H9 (cell line): ENCODE measurements at regions not wholly inside any gene's neighbourhood (a gene's known extent, or its start where the extent isn't known, plus 50 kb on each side); places are given as distances from the start of the nearest gene placed in this dataset.

ENCODE experiments used
- DNase-seq: peaks from one replicate; pipeline ENCODE4 v3.0.0-alpha.2; 2017
- H2AFZ ChIP-seq: one replicate; pipeline ENCODE4 v1.6.1; 2013; ENCODE audit warnings: mild to moderate bottlenecking, low read length, control low read depth, moderate library complexity
- H2AK5ac ChIP-seq: 2 replicates; pipeline ENCODE4 v1.6.1; 2013; ENCODE audit warnings: low read length, control low read depth, mixed read lengths; ENCODE audit not compliant: insufficient read length
- H2BK120ac ChIP-seq: one replicate; pipeline ENCODE4 v1.6.1; 2013; ENCODE audit warnings: low read depth, mild to moderate bottlenecking, low read length, control low read depth, inconsistent platforms; ENCODE audit not compliant: poor library complexity, severe bottlenecking
- H2BK12ac ChIP-seq: 2 replicates; pipeline ENCODE4 v1.6.1; 2013; ENCODE audit warnings: low read length, control low read depth, mixed read lengths, low read depth; ENCODE audit not compliant: insufficient read length
- H2BK15ac ChIP-seq: 2 replicates; pipeline ENCODE4 v1.6.1; 2013; ENCODE audit warnings: low read depth, low read length, control low read depth
- H2BK20ac ChIP-seq: one replicate; pipeline ENCODE4 v1.6.1; 2013; ENCODE audit warnings: low read depth, mild to moderate bottlenecking, low read length, control low read depth, inconsistent platforms; ENCODE audit not compliant: poor library complexity, severe bottlenecking
- H2BK5ac ChIP-seq: 2 replicates; pipeline ENCODE4 v1.6.1; 2013; ENCODE audit warnings: low read length, control low read depth, mixed read lengths; ENCODE audit not compliant: insufficient read length
- H3K14ac ChIP-seq: 2 replicates; pipeline ENCODE4 v1.6.1; 2013; ENCODE audit warnings: low read length, control low read depth; ENCODE audit not compliant: insufficient read depth
- H3K18ac ChIP-seq: 2 replicates; pipeline ENCODE4 v1.6.1; 2013; ENCODE audit warnings: low read depth, mild to moderate bottlenecking, mixed read lengths, low read length, control low read depth; ENCODE audit not compliant: insufficient read length
- H3K23ac ChIP-seq: 2 replicates; pipeline ENCODE4 v1.6.1; 2013; ENCODE audit warnings: low read length, control low read depth, mixed read lengths, low read depth; ENCODE audit not compliant: insufficient read length
- H3K23me2 ChIP-seq: 2 replicates; pipeline ENCODE4 v1.6.1; 2013; ENCODE audit warnings: low read depth, mild to moderate bottlenecking, mixed read lengths, low read length, control low read depth; ENCODE audit not compliant: insufficient read length, poor library complexity, severe bottlenecking
- H3K27ac ChIP-seq: 2 replicates; pipeline ENCODE4 v1.5.1; 2013; ENCODE audit warnings: low read length, control low read depth, mixed read lengths, low read depth; ENCODE audit not compliant: insufficient read length
- H3K27me3 ChIP-seq: 2 replicates; pipeline ENCODE4 v1.6.1; 2013; ENCODE audit warnings: low read length, control low read depth, inconsistent platforms; ENCODE audit not compliant: insufficient read depth
- H3K4ac ChIP-seq: 2 replicates; pipeline ENCODE4 v1.6.1; 2013; ENCODE audit warnings: low read depth, mild to moderate bottlenecking, control low read depth, inconsistent platforms, low read length, moderate library complexity
- H3K4me1 ChIP-seq: 2 replicates; pipeline ENCODE4 v1.6.1; 2013; ENCODE audit warnings: low read length, control low read depth, inconsistent platforms; ENCODE audit not compliant: insufficient read depth
- H3K4me2 ChIP-seq: 2 replicates; pipeline ENCODE4 v1.6.1; 2013; ENCODE audit warnings: low read length, control low read depth, mixed read lengths; ENCODE audit not compliant: insufficient read length, insufficient read depth
- H3K56ac ChIP-seq: 2 replicates; pipeline ENCODE4 v1.6.1; 2013; ENCODE audit warnings: low read depth, mild to moderate bottlenecking, mixed read lengths, low read length, control low read depth; ENCODE audit not compliant: insufficient read length
- H3K79me1 ChIP-seq: 2 replicates; pipeline ENCODE4 v1.6.1; 2013; ENCODE audit warnings: low read depth, mild to moderate bottlenecking, moderate library complexity, low read length, control low read depth, inconsistent platforms; ENCODE audit not compliant: insufficient read depth, poor library complexity, severe bottlenecking
- H3K79me2 ChIP-seq: 2 replicates; pipeline ENCODE4 v1.6.1; 2013; ENCODE audit warnings: low read length, control low read depth, inconsistent platforms; ENCODE audit not compliant: insufficient read depth
- H3K9ac ChIP-seq: 2 replicates; pipeline ENCODE4 v1.6.1; 2013; ENCODE audit warnings: low read length, control low read depth, mixed read lengths; ENCODE audit not compliant: insufficient read length; ENCODE audit errors: extremely low read depth
- H3K9me3 ChIP-seq: one replicate; pipeline ENCODE4 v1.6.1; 2013; ENCODE audit warnings: low read depth, low read length, inconsistent platforms; ENCODE audit not compliant: control insufficient read depth
- H3T11ph ChIP-seq: one replicate; pipeline ENCODE4 v1.6.1; 2013; ENCODE audit warnings: mild to moderate bottlenecking, low read length, control low read depth, inconsistent platforms
- H4K20me1 ChIP-seq: one replicate; pipeline ENCODE4 v1.6.1; 2013; ENCODE audit not compliant: control insufficient read depth, insufficient read length, insufficient read depth
- H4K5ac ChIP-seq: 2 replicates; pipeline ENCODE4 v1.6.1; 2013; ENCODE audit warnings: low read depth, mild to moderate bottlenecking, mixed read lengths, low read length, control low read depth; ENCODE audit not compliant: insufficient read length
- H4K8ac ChIP-seq: replicated peaks from 2 replicates; pipeline ENCODE4 v1.6.1; 2013; ENCODE audit warnings: low read length, control low read depth, mixed read lengths, low read depth; ENCODE audit not compliant: insufficient read length
- H4K91ac ChIP-seq: 2 replicates; pipeline ENCODE4 v1.6.1; 2013; ENCODE audit warnings: low read depth, mild to moderate bottlenecking, moderate library complexity, mixed read lengths, low read length, control low read depth; ENCODE audit not compliant: insufficient read length
- H3K27ac Mint-ChIP-seq, 3 experiments: 2 replicates in 2 of 3; 3 replicates in 1 of 3; pipeline ENCODE4 v1.8.0; 2020 to 2021; ENCODE audit warnings: mixed read lengths in 3 of 3, mild to moderate bottlenecking in 1 of 3, moderate library complexity in 1 of 3
- H3K27me3 Mint-ChIP-seq: 2 replicates; pipeline ENCODE4 v1.8.0; 2021; ENCODE audit warnings: low read depth, mild to moderate bottlenecking, moderate library complexity, mixed read lengths
- H3K36me3 Mint-ChIP-seq, 3 experiments: 2 replicates in 2 of 3; 3 replicates in 1 of 3; pipeline ENCODE4 v1.8.0; 2020 to 2021; ENCODE audit warnings: low read depth in 3 of 3, mixed read lengths in 3 of 3; ENCODE audit not compliant: insufficient read depth in 1 of 3
- H3K4me1 Mint-ChIP-seq, 2 experiments: 2 replicates each; pipeline ENCODE4 v1.8.0; 2020; ENCODE audit warnings: mixed read lengths in 2 of 2
- H3K4me3 Mint-ChIP-seq, 2 experiments: 2 replicates in 1 of 2; 3 replicates in 1 of 2; pipeline ENCODE4 v1.8.0; 2020 to 2021; ENCODE audit warnings: mild to moderate bottlenecking in 2 of 2, mixed read lengths in 2 of 2, moderate library complexity in 1 of 2
- H3K9me3 Mint-ChIP-seq, 2 experiments: 2 replicates in 1 of 2; 3 replicates in 1 of 2; pipeline ENCODE4 v1.8.0; 2020; ENCODE audit warnings: mild to moderate bottlenecking in 2 of 2, mixed read lengths in 2 of 2, moderate library complexity in 1 of 2
- WGBS: extraction: QIAGEN DNeasy Blood & Tissue Kit; methylation state at CpG from one replicate; pipeline ENCODE4 v1.1.7; 2013; ENCODE audit warnings: missing lambda C conversion rate, low lambda C conversion rate, mixed read lengths; ENCODE audit not compliant: insufficient read length; ENCODE audit errors: extremely low coverage; 5-methylcytosine and 5-hydroxymethylcytosine counted together
- TF ChIP-seq, protein P1 (sequence below): fragments of 200-600 bp; sonication (generic); conservative IDR thresholded peaks from 3 replicates; pipeline ENCODE4 v1.8.0; 2021; ENCODE audit warnings: antibody characterized with exemption, mild to moderate bottlenecking

DNA sequence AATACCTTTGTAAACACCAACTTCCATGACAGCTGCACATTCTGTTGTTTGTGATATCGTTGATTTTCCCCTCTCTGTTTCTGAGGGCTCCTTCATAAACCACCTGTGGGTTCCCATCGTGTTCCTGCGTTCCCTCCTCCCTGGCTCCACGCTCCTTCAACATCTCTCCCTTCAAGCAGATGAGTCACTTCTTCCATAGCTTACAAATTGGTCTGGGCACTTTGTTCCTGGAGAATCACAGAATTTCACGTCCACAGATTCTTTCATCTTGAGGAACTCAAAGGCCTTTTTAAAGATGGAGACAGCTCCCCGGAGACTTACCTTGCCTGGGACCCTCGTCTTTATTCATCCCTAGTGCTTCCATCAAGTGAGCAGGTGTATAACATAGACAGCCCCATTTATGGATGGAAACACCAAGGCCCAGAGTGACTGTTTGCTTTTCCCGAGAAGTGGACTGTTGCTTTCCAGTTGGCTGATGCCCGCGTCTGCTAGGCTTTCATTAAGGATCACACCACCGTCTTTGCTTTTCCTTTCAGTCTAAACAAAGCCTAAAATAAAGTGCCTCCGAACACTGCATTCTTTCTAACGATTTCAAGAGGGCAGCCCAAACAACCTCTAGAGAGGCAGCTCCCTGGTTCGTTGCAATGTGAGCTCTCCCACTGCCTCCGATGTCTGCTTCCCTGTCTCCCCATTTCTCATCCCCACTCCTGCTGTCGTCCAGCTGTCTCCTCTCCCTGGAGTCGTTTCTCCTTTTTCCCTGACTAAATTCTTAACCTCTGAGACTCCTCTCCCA lies 146.3 kb upstream of the STX18 start:
- Histone ChIP-seq H2BK15ac (no peak overlapping the region), H3K4me1 (peaks cover 5% of the 10 kb centered on the region), H2AFZ (no peak overlapping the region), H3K79me2 (no peaks in the 10 kb centered on the region), H3K18ac (no peak overlapping the region), H2AK5ac (no peak overlapping the region), H3K27ac (no peak overlapping the region), H4K91ac (no peak overlapping the region), H2BK120ac (no peak overlapping the region), H4K5ac (no peak overlapping the region), H3K56ac (no peak overlapping the region), H2BK5ac (no peak overlapping the region), H2BK12ac (no peak overlapping the region), H3K79me1 (no peaks in the 10 kb centered on the region), H4K20me1 (no peaks in the 10 kb centered on the region), H3K4me2 (no peak overlapping the region), H3K9ac (no peak overlapping the region), H3K23me2 (no peaks in the 10 kb centered on the region), H3K14ac (no peak overlapping the region), H3K23ac (no peak overlapping the region), H2BK20ac (no peak overlapping the region), H3T11ph (no peak overlapping the region), H4K8ac (no peak overlapping the region), H3K27me3 (no peaks in the 10 kb centered on the region), H3K9me3 (no peaks in the 10 kb centered on the region), H3K4ac (no peak overlapping the region)
- no peak overlapping the region for H3K4me3 Mint-ChIP-seq
- peaks cover 4 to 10% (median 6%) of the 10 kb centered on the region in 3 experiments; a peak in 4 of 7 replicates for H3K36me3 Mint-ChIP-seq
- DNase-seq: no peak
- H3K27ac Mint-ChIP-seq: no peak overlapping the region; a peak in 2 of 7 replicates
- no peaks in the 10 kb centered on the region for H3K9me3 Mint-ChIP-seq
- WGBS: no CpG with 5 or more reads among the region's 17 CpGs
- H3K4me1 Mint-ChIP-seq: peaks cover 6 to 13% of the 10 kb centered on the region in 2 experiments
- peaks cover 4% of the 10 kb centered on the region for H3K27me3 Mint-ChIP-seq
- TF ChIP-seq, protein P1, sequence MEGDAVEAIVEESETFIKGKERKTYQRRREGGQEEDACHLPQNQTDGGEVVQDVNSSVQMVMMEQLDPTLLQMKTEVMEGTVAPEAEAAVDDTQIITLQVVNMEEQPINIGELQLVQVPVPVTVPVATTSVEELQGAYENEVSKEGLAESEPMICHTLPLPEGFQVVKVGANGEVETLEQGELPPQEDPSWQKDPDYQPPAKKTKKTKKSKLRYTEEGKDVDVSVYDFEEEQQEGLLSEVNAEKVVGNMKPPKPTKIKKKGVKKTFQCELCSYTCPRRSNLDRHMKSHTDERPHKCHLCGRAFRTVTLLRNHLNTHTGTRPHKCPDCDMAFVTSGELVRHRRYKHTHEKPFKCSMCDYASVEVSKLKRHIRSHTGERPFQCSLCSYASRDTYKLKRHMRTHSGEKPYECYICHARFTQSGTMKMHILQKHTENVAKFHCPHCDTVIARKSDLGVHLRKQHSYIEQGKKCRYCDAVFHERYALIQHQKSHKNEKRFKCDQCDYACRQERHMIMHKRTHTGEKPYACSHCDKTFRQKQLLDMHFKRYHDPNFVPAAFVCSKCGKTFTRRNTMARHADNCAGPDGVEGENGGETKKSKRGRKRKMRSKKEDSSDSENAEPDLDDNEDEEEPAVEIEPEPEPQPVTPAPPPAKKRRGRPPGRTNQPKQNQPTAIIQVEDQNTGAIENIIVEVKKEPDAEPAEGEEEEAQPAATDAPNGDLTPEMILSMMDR: no peak
